Fibroblast of skin of abdomen (primary cell): ENCODE measurements at regions not wholly inside any gene's neighbourhood (a gene's known extent, or its start where the extent isn't known, plus 50 kb on each side); places are given as distances from the start of the nearest gene placed in this dataset.
A peak's percentile ranks its signal among the peaks of the same experiment; 100 is the strongest.

Experiments used
- DNase-seq: peaks from one replicate; pipeline ENCODE4 v3.0.0-alpha.2; 2013

- DNase-seq, result no peak
Measured at GRCh38 chr10:124346831-124347230, 71.9 kb downstream of the OAT start.

GRCh38 chr10:124345521-124345920, 73.2 kb downstream of the OAT start:
- DNase-seq, result no peak

DNA sequence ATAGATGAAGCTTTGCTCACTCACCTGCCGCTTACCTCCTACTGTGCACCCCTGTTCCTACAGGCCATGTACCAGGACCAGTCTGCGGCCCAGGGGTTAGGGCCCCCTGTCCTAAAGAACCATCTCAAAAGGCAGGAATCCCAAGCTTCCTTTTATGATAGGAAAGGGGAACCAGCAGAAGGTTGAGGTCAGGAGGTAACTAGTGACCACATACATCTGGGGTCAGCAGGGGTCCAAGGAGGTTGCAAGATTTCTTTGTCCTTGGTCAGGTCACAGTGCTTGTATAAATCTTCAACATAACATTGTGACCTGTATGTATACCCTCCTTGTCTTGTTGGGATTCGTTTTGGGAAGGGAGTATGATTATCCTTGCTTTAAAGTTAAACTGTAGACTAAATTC, 73.8 kb downstream of the OAT start:
- DNase-seq, result no peak

DNA sequence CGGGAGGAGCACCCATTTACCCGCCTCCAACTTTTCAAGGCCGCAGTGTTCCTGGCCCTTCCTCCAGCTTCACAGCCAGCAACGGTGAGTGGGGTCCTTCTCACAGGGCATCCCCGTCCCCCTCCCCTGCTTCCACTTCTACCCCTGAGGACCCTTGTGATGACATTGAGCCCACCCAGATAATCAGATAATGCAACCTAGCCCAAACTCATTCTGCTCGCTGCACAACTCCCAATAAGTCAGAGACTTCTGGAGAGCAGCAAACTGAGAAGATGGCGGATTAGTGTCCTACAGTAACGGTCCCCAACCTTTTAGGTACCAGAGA, 74.5 kb downstream of the OAT start:
- DNase-seq, result no peak

DNA sequence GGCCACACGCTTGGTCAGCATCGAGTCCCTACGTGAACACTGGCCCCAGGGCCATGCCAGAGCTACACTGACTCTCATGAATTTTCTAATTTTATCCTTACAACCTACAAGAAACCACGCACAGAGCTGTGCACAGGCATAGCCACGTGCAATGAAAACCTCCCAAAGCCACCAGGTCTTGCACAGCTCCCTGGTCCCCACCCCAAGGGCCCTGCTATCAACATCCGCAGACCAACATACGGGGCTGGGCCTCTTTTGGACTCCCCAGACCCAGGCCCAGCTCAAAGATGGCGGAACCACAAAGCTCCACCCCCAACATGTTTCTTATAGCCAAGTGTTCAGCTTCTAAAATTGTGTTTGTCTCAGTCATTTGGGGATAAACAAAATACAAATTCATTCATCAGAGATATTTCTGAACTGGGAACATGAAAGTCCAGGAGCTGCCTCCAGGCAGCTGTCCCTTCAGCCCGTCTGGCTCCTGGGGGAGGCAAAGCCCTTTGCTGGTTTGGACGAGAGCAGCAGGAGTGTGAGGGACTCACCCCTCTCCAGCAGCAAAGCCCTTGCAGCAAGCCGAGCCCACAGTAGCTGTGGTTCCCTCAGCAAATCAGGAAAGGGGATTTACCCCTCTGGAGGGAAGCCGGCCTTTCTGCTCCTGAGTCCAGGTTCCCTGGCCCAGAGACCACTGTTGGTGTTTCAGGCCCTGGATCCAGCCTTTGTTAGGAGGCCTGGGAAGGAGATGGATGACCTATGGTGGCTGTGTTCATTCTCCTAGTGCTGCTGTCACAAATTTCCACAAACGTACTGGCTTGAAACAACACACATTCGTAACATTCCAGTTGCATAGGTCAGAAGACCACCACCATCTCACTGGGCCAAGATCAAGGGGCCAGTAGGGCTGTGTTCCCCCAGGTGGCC, 75.1 kb downstream of the OAT start:
- no peak for DNase-seq

- no peak for DNase-seq
Measured at GRCh38 chr10:124342821-124343170, 75.9 kb downstream of the OAT start.

GRCh38 chr10:124342136-124342820, 76.4 kb downstream of the OAT start:
- no peak for DNase-seq

- DNase-seq, result no peak
Measured at GRCh38 chr10:124341768-124342135, 77.0 kb downstream of the OAT start.

DNA sequence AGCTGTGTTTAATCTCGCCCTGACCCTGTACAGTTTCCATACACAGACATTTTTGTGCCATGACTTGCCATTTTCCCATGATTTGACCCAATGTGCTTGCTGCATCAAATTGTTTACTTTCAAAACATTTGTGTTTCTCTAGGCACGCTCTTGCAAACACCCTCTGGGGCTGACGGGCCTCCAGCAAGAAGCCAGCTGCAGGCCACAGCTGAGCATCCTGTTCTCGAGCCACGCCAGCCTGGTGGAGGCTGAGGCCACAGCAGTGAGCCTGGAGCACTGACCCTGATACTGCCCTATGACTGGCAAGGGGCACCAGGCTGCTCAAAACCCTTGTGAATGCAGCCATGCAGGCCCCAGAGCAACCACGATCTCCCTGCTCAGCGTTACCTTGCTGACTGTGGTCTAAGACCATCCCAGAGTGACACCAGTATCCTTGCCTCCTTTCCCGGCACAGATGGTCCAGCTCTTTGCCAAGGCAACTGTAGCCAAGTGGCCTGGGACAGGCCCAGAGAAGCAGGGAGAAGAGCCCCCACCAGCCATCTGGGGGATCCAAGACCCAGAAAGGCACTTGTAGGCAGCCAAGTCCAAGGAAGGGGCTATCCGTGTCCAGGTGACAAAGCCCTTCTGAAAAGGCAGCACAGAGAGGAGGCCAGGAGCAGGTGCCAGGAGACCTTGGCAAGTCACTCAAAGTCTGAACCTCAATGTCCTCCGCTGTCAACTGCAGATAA, 78.5 kb downstream of the OAT start:
- peak; percentile 34 for DNase-seq

- DNase-seq, result no peak
Measured at GRCh38 chr10:124339119-124340032, 79.3 kb downstream of the OAT start.

DNA sequence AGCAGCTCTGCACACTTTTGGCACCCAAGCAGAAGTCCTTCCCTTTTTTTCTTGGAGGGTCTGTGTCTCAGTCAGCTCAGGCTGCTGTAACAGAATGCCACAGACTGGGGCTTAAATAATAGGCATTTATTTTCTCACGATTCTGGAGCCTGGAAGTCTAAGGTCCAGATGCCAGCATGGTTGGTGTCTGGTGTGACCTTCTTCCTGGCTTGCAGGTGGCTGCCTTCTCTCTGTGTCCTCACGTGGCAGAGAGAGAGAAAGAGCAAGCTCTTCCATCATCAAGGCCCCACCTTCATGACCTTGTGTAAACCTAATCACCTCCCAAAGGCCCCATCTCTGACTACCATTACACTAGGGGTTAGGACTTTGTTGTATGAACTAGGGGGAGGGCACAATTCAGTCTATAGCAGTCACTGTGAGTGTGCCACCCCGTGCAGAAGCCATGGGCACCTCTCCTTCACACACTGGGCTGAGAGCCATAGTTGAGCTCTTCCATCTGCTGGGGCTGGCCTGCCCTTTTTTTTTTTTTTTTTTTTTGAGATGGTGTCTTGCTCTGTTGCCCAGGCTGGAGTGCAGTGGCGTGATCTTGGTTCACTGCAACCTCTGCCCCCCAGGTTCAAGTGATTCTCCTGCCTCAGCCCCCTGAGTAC, 80.3 kb downstream of the OAT start:
- no peak for DNase-seq

DNA sequence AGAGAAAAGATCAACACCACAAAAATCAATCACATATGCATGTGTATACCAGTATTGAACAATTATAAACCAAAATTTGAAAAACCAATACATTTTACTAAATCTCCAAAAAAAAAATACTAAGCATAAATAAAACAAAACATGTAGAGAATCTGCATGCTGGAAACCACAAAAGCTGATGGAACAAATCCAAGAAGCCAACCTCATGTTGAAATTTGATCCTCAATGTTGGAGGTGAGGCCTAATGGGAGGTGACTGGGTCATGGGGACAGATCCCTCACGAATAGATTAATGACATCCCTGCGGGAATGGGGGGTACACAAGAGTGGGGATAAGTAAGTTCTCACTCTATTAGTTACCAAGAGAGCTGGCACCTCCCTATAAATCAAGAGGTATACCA, 82.5 kb downstream of the OAT start:
- DNase-seq, result no peak

DNA sequence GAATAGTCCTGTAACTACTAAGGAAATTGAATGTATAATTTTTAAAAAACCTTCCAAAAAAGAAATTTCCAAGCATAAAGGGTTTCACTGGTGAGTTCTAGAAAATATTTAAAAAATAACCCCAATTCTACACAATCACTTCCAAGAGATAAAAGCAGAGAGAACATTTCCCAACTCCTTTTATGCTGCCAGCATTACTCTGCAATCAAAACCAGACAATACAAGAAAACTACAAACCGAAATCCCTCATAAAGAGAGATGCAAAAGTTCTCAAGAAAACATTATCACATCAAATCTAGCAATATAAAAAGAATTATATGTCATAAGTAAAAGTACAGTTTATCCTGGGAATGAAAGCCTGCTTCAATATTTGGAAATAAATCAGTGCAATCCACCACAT, 84.8 kb downstream of the OAT start:
- DNase-seq, result no peak

DNA sequence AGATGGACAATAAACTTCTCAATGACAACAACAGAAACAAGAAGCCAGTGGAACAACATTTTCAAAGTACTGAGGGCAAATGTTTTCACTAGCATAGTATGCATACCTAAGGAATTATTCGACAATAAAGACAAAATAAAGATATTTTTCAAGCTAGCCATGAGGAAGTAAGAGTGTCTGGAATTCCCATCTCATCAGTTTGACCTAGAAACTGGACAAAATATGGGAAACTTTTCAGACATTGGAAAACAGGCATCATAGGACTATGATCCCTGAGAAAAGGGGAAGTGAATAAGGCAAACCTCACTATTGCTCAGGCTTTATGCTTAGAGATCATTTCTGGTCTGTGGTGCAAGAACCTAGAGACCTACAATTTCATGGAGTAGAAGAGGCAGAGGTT, 86.3 kb downstream of the OAT start:
- DNase-seq, result peak; percentile 20

- DNase-seq, result no peak
Measured at GRCh38 chr10:124329941-124330340, 88.8 kb downstream of the OAT start.

DNA sequence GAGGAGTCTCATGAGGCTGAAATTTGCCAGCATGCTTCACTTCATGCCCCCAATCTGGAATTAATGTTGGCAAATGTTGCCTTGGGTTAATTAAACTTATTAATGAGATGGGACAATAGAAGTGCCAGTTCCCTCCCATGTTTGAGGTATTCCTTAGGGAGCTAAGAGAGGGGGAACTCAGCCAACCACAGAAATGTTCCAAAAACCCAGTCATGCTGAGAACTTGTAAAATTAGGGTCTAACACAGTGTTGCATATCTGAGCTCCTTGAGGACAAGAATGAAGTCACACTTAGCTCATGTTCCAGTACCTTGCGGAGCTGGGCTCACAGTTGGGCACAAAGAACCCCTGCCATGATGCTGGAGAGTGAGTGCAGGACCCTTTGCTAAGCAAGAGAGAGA, 89.4 kb downstream of the OAT start:
- no peak for DNase-seq

DNA sequence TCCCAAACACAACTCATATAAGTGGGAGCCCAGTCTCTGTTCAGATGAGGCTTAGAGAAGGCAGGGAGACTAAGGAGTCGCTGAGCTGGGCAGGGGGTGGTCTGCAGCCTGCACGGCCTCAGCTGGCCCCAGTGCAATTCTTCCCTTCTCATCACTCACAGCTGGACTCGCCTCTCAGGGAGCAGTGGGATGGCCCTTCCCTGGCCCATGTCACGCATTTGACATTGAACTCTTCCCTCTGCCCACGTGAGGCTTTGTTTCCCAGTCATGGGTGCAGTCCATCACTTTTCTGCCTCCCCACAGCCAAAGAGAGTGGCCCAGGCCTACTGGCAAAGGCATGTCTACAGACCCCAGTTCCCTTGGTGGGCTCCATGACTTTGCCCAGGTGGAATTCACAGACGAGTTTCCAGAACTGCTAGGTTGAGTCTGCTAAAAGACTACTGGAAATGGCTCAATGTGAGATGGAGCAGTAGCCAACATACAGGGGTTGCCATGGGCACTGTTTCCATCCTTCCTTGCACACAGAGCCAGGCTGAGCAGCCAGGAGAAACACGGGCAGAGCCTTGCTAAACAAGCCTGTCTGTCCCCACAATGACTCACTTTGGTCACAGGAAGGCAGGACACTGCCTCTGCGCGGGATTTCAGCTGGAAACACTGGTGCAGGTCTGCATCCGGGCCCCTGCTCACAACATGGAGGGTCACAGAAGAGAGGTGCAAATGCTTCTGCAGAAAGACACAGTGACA, 90.1 kb downstream of the OAT start:
- no peak for DNase-seq

- DNase-seq, result no peak
Measured at GRCh38 chr10:124325998-124326636, 92.6 kb downstream of the OAT start.

GRCh38 chr10:124325633-124325914, 93.1 kb downstream of the OAT start:
- DNase-seq, result no peak

DNA sequence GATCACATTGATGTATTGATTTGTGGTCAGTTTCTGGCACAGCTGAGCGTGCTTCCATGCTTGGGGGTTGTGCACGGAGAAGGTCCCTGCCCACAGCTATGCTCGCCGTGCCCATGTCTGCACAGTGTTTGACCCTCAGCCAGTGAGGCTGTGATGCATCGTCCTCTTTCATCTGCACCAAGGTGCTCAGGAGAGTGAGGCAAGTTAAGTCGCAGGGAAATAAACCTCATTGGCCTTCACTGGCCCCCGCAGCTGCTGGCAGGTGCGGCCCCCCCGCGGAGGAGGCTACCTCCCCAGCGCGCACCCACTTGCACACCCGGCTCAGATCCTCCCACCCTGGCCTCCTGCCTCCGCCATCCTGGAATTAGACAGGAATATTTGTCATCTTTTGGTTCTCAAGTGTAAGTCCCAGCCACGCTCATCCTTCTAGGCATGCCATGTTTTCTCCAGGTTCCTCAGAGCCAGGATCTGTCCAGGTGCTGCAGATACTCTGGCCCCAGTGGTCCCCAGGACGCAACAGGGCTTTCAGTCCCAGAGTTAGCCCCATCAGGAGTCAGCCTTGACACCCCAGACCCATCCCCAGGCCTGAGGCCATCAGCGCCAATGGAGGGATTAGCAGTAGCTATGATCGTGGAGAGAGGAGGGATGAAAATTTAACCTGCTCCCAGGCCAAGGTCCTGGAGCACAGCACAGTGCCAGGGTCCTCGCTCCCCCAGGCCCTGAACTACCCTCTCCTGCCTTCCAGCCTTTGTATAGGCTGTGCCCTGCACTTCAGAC, 93.7 kb downstream of the OAT start:
- no peak for DNase-seq
